ENCODE measurements at regions not wholly inside any gene's neighbourhood (a gene's known extent, or its start where the extent isn't known, plus 50 kb on each side); places are given as distances from the start of the nearest gene placed in this dataset.

GRCh38 chr11:127609025-127609773 is 608.6 kb upstream of the KIRREL3 start:
- no peak for DNase-seq (ENCODE audit: low read depth, low spot score)

GRCh38 chr11:127607487-127608085 is 607.0 kb upstream of the KIRREL3 start:
- DNase-seq (ENCODE audit: low read depth, low spot score): no peak

- DNase-seq (ENCODE audit: low read depth, low spot score): no peak
These were observed 601.0 kb upstream of the KIRREL3 start for GRCh38 chr11:127601578-127601977.

- no peak for DNase-seq (ENCODE audit: low read depth, low spot score)
These were observed 600.1 kb upstream of the KIRREL3 start for GRCh38 chr11:127600674-127601073.

- DNase-seq (ENCODE audit: low read depth, low spot score): no peak
These were observed 597.9 kb upstream of the KIRREL3 start for GRCh38 chr11:127598476-127598875.

GRCh38 chr11:127596433-127596832 is 595.9 kb upstream of the KIRREL3 start:
- no peak for DNase-seq (ENCODE audit: low read depth, low spot score)

GRCh38 chr11:127592371-127592770 is 591.8 kb upstream of the KIRREL3 start:
- DNase-seq (ENCODE audit: low read depth, low spot score): no peak

- DNase-seq (ENCODE audit: low read depth, low spot score): no peak
These were observed 589.7 kb upstream of the KIRREL3 start for GRCh38 chr11:127590314-127590713.

- no peak for DNase-seq (ENCODE audit: low read depth, low spot score)
These were observed 587.9 kb upstream of the KIRREL3 start for GRCh38 chr11:127588431-127588830.

GRCh38 chr11:127587511-127587910 is 586.9 kb upstream of the KIRREL3 start:
- DNase-seq (ENCODE audit: low read depth, low spot score): no peak

- no peak for DNase-seq (ENCODE audit: low read depth, low spot score)
These were observed 575.6 kb upstream of the KIRREL3 start for GRCh38 chr11:127576210-127576609.

GRCh38 chr11:127574478-127574877 is 573.9 kb upstream of the KIRREL3 start:
- DNase-seq (ENCODE audit: low read depth, low spot score): no peak

GRCh38 chr11:127568891-127569290 is 568.3 kb upstream of the KIRREL3 start:
- DNase-seq (ENCODE audit: low read depth, low spot score): no peak

GRCh38 chr11:127567237-127567932 is 566.8 kb upstream of the KIRREL3 start:
- peak; percentile 8 for DNase-seq (ENCODE audit: low read depth, low spot score)

- peak; percentile 93 for DNase-seq (ENCODE audit: low read depth, low spot score)
These were observed 564.2 kb upstream of the KIRREL3 start for GRCh38 chr11:127564810-127565209.

GRCh38 chr11:127559978-127560377 is 559.4 kb upstream of the KIRREL3 start:
- DNase-seq (ENCODE audit: low read depth, low spot score): no peak

GRCh38 chr11:127552446-127552845 is 551.9 kb upstream of the KIRREL3 start:
- peak; percentile 14 for DNase-seq (ENCODE audit: low read depth, low spot score)

GRCh38 chr11:127531167-127531566 is 530.6 kb upstream of the KIRREL3 start:
- no peak for DNase-seq (ENCODE audit: low read depth, low spot score)

- DNase-seq (ENCODE audit: low read depth, low spot score): no peak
These were observed 527.7 kb upstream of the KIRREL3 start for GRCh38 chr11:127528297-127528696.

GRCh38 chr11:127524618-127525017 is 524.0 kb upstream of the KIRREL3 start:
- DNase-seq (ENCODE audit: low read depth, low spot score): no peak

GRCh38 chr11:127521413-127521812 is 520.8 kb upstream of the KIRREL3 start:
- peak; percentile 83 for DNase-seq (ENCODE audit: low read depth, low spot score)

GRCh38 chr11:127507851-127508250 is 507.3 kb upstream of the KIRREL3 start:
- no peak for DNase-seq (ENCODE audit: low read depth, low spot score)

GRCh38 chr11:127506647-127507046 is 506.1 kb upstream of the KIRREL3 start:
- no peak for DNase-seq (ENCODE audit: low read depth, low spot score)
